H9 (cell line): ENCODE measurements at regions not wholly inside any gene's neighbourhood (a gene's known extent, or its start where the extent isn't known, plus 50 kb on each side); places are given as distances from the start of the nearest gene placed in this dataset.
"Not testable (repeated sequence)": the region's sequence is repeated elsewhere in the genome, so short reads cannot be mapped to it uniquely, and the experiment has no call there.

Experiments used
- DNase-seq: peaks from one replicate; pipeline ENCODE4 v3.0.0-alpha.2; 2017
- H2AFZ ChIP-seq: one replicate; pipeline ENCODE4 v1.6.1; 2013; ENCODE audit warnings: mild to moderate bottlenecking, low read length, control low read depth, moderate library complexity
- H2AK5ac ChIP-seq: 2 replicates; pipeline ENCODE4 v1.6.1; 2013; ENCODE audit warnings: low read length, control low read depth, mixed read lengths; ENCODE audit not compliant: insufficient read length
- H2BK120ac ChIP-seq: one replicate; pipeline ENCODE4 v1.6.1; 2013; ENCODE audit warnings: low read depth, mild to moderate bottlenecking, low read length, control low read depth, inconsistent platforms; ENCODE audit not compliant: poor library complexity, severe bottlenecking
- H2BK12ac ChIP-seq: 2 replicates; pipeline ENCODE4 v1.6.1; 2013; ENCODE audit warnings: low read length, control low read depth, mixed read lengths, low read depth; ENCODE audit not compliant: insufficient read length
- H2BK15ac ChIP-seq: 2 replicates; pipeline ENCODE4 v1.6.1; 2013; ENCODE audit warnings: low read depth, low read length, control low read depth
- H2BK20ac ChIP-seq: one replicate; pipeline ENCODE4 v1.6.1; 2013; ENCODE audit warnings: low read depth, mild to moderate bottlenecking, low read length, control low read depth, inconsistent platforms; ENCODE audit not compliant: poor library complexity, severe bottlenecking
- H2BK5ac ChIP-seq: 2 replicates; pipeline ENCODE4 v1.6.1; 2013; ENCODE audit warnings: low read length, control low read depth, mixed read lengths; ENCODE audit not compliant: insufficient read length
- H3K14ac ChIP-seq: 2 replicates; pipeline ENCODE4 v1.6.1; 2013; ENCODE audit warnings: low read length, control low read depth; ENCODE audit not compliant: insufficient read depth
- H3K18ac ChIP-seq: 2 replicates; pipeline ENCODE4 v1.6.1; 2013; ENCODE audit warnings: low read depth, mild to moderate bottlenecking, mixed read lengths, low read length, control low read depth; ENCODE audit not compliant: insufficient read length
- H3K23ac ChIP-seq: 2 replicates; pipeline ENCODE4 v1.6.1; 2013; ENCODE audit warnings: low read length, control low read depth, mixed read lengths, low read depth; ENCODE audit not compliant: insufficient read length
- H3K23me2 ChIP-seq: 2 replicates; pipeline ENCODE4 v1.6.1; 2013; ENCODE audit warnings: low read depth, mild to moderate bottlenecking, mixed read lengths, low read length, control low read depth; ENCODE audit not compliant: insufficient read length, poor library complexity, severe bottlenecking
- H3K27ac ChIP-seq: 2 replicates; pipeline ENCODE4 v1.5.1; 2013; ENCODE audit warnings: low read length, control low read depth, mixed read lengths, low read depth; ENCODE audit not compliant: insufficient read length
- H3K27me3 ChIP-seq: 2 replicates; pipeline ENCODE4 v1.6.1; 2013; ENCODE audit warnings: low read length, control low read depth, inconsistent platforms; ENCODE audit not compliant: insufficient read depth
- H3K4ac ChIP-seq: 2 replicates; pipeline ENCODE4 v1.6.1; 2013; ENCODE audit warnings: low read depth, mild to moderate bottlenecking, control low read depth, inconsistent platforms, low read length, moderate library complexity
- H3K4me1 ChIP-seq: 2 replicates; pipeline ENCODE4 v1.6.1; 2013; ENCODE audit warnings: low read length, control low read depth, inconsistent platforms; ENCODE audit not compliant: insufficient read depth
- H3K4me2 ChIP-seq: 2 replicates; pipeline ENCODE4 v1.6.1; 2013; ENCODE audit warnings: low read length, control low read depth, mixed read lengths; ENCODE audit not compliant: insufficient read length, insufficient read depth
- H3K56ac ChIP-seq: 2 replicates; pipeline ENCODE4 v1.6.1; 2013; ENCODE audit warnings: low read depth, mild to moderate bottlenecking, mixed read lengths, low read length, control low read depth; ENCODE audit not compliant: insufficient read length
- H3K79me1 ChIP-seq: 2 replicates; pipeline ENCODE4 v1.6.1; 2013; ENCODE audit warnings: low read depth, mild to moderate bottlenecking, moderate library complexity, low read length, control low read depth, inconsistent platforms; ENCODE audit not compliant: insufficient read depth, poor library complexity, severe bottlenecking
- H3K79me2 ChIP-seq: 2 replicates; pipeline ENCODE4 v1.6.1; 2013; ENCODE audit warnings: low read length, control low read depth, inconsistent platforms; ENCODE audit not compliant: insufficient read depth
- H3K9ac ChIP-seq: 2 replicates; pipeline ENCODE4 v1.6.1; 2013; ENCODE audit warnings: low read length, control low read depth, mixed read lengths; ENCODE audit not compliant: insufficient read length; ENCODE audit errors: extremely low read depth
- H3K9me3 ChIP-seq: one replicate; pipeline ENCODE4 v1.6.1; 2013; ENCODE audit warnings: low read depth, low read length, inconsistent platforms; ENCODE audit not compliant: control insufficient read depth
- H3T11ph ChIP-seq: one replicate; pipeline ENCODE4 v1.6.1; 2013; ENCODE audit warnings: mild to moderate bottlenecking, low read length, control low read depth, inconsistent platforms
- H4K20me1 ChIP-seq: one replicate; pipeline ENCODE4 v1.6.1; 2013; ENCODE audit not compliant: control insufficient read depth, insufficient read length, insufficient read depth
- H4K5ac ChIP-seq: 2 replicates; pipeline ENCODE4 v1.6.1; 2013; ENCODE audit warnings: low read depth, mild to moderate bottlenecking, mixed read lengths, low read length, control low read depth; ENCODE audit not compliant: insufficient read length
- H4K8ac ChIP-seq: replicated peaks from 2 replicates; pipeline ENCODE4 v1.6.1; 2013; ENCODE audit warnings: low read length, control low read depth, mixed read lengths, low read depth; ENCODE audit not compliant: insufficient read length
- H4K91ac ChIP-seq: 2 replicates; pipeline ENCODE4 v1.6.1; 2013; ENCODE audit warnings: low read depth, mild to moderate bottlenecking, moderate library complexity, mixed read lengths, low read length, control low read depth; ENCODE audit not compliant: insufficient read length
- H3K27ac Mint-ChIP-seq, 3 experiments: 2 replicates in 2 of 3; 3 replicates in 1 of 3; pipeline ENCODE4 v1.8.0; 2020 to 2021; ENCODE audit warnings: mixed read lengths in 3 of 3, mild to moderate bottlenecking in 1 of 3, moderate library complexity in 1 of 3
- H3K27me3 Mint-ChIP-seq: 2 replicates; pipeline ENCODE4 v1.8.0; 2021; ENCODE audit warnings: low read depth, mild to moderate bottlenecking, moderate library complexity, mixed read lengths
- H3K36me3 Mint-ChIP-seq, 3 experiments: 2 replicates in 2 of 3; 3 replicates in 1 of 3; pipeline ENCODE4 v1.8.0; 2020 to 2021; ENCODE audit warnings: low read depth in 3 of 3, mixed read lengths in 3 of 3; ENCODE audit not compliant: insufficient read depth in 1 of 3
- H3K4me1 Mint-ChIP-seq, 2 experiments: 2 replicates each; pipeline ENCODE4 v1.8.0; 2020; ENCODE audit warnings: mixed read lengths in 2 of 2
- H3K4me3 Mint-ChIP-seq, 2 experiments: 2 replicates in 1 of 2; 3 replicates in 1 of 2; pipeline ENCODE4 v1.8.0; 2020 to 2021; ENCODE audit warnings: mild to moderate bottlenecking in 2 of 2, mixed read lengths in 2 of 2, moderate library complexity in 1 of 2
- H3K9me3 Mint-ChIP-seq, 2 experiments: 2 replicates in 1 of 2; 3 replicates in 1 of 2; pipeline ENCODE4 v1.8.0; 2020; ENCODE audit warnings: mild to moderate bottlenecking in 2 of 2, mixed read lengths in 2 of 2, moderate library complexity in 1 of 2
- CTCF ChIP-seq: fragments of 200-600 bp; sonication (generic); conservative IDR thresholded peaks from 3 replicates; pipeline ENCODE4 v1.8.0; 2021; ENCODE audit warnings: antibody characterized with exemption, mild to moderate bottlenecking
- WGBS: extraction: QIAGEN DNeasy Blood & Tissue Kit; methylation state at CpG from one replicate; pipeline ENCODE4 v1.1.7; 2013; ENCODE audit warnings: missing lambda C conversion rate, low lambda C conversion rate, mixed read lengths; ENCODE audit not compliant: insufficient read length; ENCODE audit errors: extremely low coverage; 5-methylcytosine and 5-hydroxymethylcytosine counted together

GRCh38 chr10:121327727-121328126 is 270.5 kb downstream of the FGFR2 start:
- no peak for TF ChIP-seq CTCF
- peaks cover 0 to 3% of the 10 kb centered on the region in 2 experiments; a peak in 3 of 5 replicates for H3K9me3 Mint-ChIP-seq
- no peak for DNase-seq

GRCh38 chr10:121329631-121330030 is 268.6 kb downstream of the FGFR2 start:
- not testable (repeated sequence) for H3K36me3 Mint-ChIP-seq, H3K79me1 ChIP-seq, H3K14ac ChIP-seq, H4K20me1 ChIP-seq, H3K4me2 ChIP-seq, H3K9me3 Mint-ChIP-seq, H4K91ac ChIP-seq, H3K79me2 ChIP-seq, H3K4ac ChIP-seq, H3K27ac ChIP-seq, H3K18ac ChIP-seq, DNase-seq, H2BK15ac ChIP-seq, H3K9ac ChIP-seq, H4K5ac ChIP-seq, H2BK20ac ChIP-seq, H3K9me3 ChIP-seq, H3K4me3 Mint-ChIP-seq, H2BK12ac ChIP-seq, H2BK5ac ChIP-seq, H3K23me2 ChIP-seq, H2BK120ac ChIP-seq, H4K8ac ChIP-seq, H3T11ph ChIP-seq, H3K56ac ChIP-seq, H3K4me1 Mint-ChIP-seq, H3K4me1 ChIP-seq, H3K27ac Mint-ChIP-seq, H2AK5ac ChIP-seq, H3K27me3 Mint-ChIP-seq, H3K27me3 ChIP-seq, H2AFZ ChIP-seq, H3K23ac ChIP-seq
- WGBS: no CpG with 5 or more reads among the region's 4 CpGs

More at GRCh38 chr10:121327727-121328126, 270.5 kb downstream of the FGFR2 start:
- H2BK20ac ChIP-seq: no peak overlapping the region
- H3K4ac ChIP-seq: no peak overlapping the region
- H4K5ac ChIP-seq: no peak overlapping the region
- H3K4me1 ChIP-seq: no peaks in the 10 kb centered on the region; the same call in 1 of the 2 replicates
- no peak overlapping the region for H4K91ac ChIP-seq
- no peak overlapping the region for H2AK5ac ChIP-seq
- no CpG with 5 or more reads among the region's 1 CpG for WGBS
- no peak overlapping the region for H2BK5ac ChIP-seq
- no peak overlapping the region for H2BK120ac ChIP-seq
- H2BK12ac ChIP-seq: no peak overlapping the region
- no peaks in the 10 kb centered on the region for H3K9me3 ChIP-seq
- no peak overlapping the region for H3K27ac ChIP-seq
- no peak overlapping the region for H3K18ac ChIP-seq
- H3T11ph ChIP-seq: no peak overlapping the region
- H3K4me1 Mint-ChIP-seq: peaks cover 7 to 11% of the 10 kb centered on the region in 2 experiments; a peak in 3 of 4 replicates
- no peak overlapping the region for H2AFZ ChIP-seq
- no peak overlapping the region for H3K56ac ChIP-seq
- no peaks in the 10 kb centered on the region for H3K79me1 ChIP-seq
- no peaks in the 10 kb centered on the region for H4K20me1 ChIP-seq
- H3K4me3 Mint-ChIP-seq: no peak overlapping the region
- H3K23me2 ChIP-seq: no peaks in the 10 kb centered on the region
- no peaks in the 10 kb centered on the region for H3K79me2 ChIP-seq
- no peak overlapping the region for H3K27ac Mint-ChIP-seq
- no peaks in the 10 kb centered on the region; the same call in 1 of the 2 replicates for H3K27me3 Mint-ChIP-seq
- H4K8ac ChIP-seq: no peak overlapping the region
- H3K9ac ChIP-seq: no peak overlapping the region
- H2BK15ac ChIP-seq: no peak overlapping the region
- peaks cover 0 to 2% (median 0%) of the 10 kb centered on the region in 3 experiments; a peak in 1 of 7 replicates for H3K36me3 Mint-ChIP-seq
- H3K23ac ChIP-seq: no peak overlapping the region
- no peaks in the 10 kb centered on the region for H3K27me3 ChIP-seq
- no peak overlapping the region for H3K4me2 ChIP-seq
- no peak overlapping the region for H3K14ac ChIP-seq
